ENCODE measurements at regions not wholly inside any gene's neighbourhood (a gene's known extent, or its start where the extent isn't known, plus 50 kb on each side); places are given as distances from the start of the nearest gene placed in this dataset.
"Not testable (repeated sequence)": the region's sequence is repeated elsewhere in the genome, so short reads cannot be mapped to it uniquely, and the experiment has no call there.

GRCh38 chr14:28630100-28630499 is 136.5 kb upstream of the FOXG1 start:
- DNase-seq, result no peak

- no peak for DNase-seq
These were observed 131.2 kb upstream of the FOXG1 start for GRCh38 chr14:28635387-28635786.

- DNase-seq, result not testable (repeated sequence)
These were observed 130.8 kb upstream of the FOXG1 start for GRCh38 chr14:28635816-28636215.

GRCh38 chr14:28641189-28641588 is 125.4 kb upstream of the FOXG1 start:
- not testable (repeated sequence) for DNase-seq

DNA sequence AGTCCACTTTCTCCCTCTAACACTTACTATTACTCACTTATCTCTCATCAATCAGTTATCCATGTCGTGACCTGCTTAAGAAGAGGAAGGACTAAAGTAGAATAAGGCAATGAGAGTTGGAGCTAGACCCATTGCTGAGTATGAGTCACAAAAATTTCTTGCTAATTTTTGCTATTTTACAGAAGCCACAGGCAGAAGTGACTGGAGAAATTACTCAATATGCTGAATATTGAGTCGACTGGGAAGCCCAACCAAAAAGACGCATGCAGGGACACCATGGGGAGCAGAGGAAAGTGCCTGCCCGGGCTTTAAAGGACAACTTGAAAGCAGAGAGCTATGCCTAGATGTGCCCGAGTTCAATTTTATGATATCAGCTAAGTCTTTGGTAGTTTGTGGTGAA is 115.4 kb upstream of the FOXG1 start:
- DNase-seq, result no peak

GRCh38 chr14:28652782-28653181 is 113.8 kb upstream of the FOXG1 start:
- DNase-seq, result no peak

DNA sequence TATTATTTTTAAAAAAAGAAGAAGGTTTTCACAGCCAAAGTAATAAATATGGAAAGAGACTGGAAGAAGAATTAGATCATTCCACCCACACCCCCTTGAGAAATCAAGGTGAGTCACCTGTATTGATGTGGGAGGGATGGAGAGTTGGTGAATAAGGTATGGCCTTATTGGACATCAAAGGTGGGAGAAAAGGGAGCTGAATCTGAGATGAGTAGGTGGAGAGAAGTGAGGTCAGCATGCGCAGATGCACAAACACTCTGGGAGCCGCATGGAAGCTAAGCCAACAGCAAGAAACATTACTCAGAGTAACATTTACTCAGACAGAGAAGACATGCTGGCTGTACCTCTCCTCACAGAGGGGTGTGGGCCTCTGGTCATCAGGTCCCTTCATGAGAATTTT is 113.1 kb upstream of the FOXG1 start:
- DNase-seq, result no peak

DNA sequence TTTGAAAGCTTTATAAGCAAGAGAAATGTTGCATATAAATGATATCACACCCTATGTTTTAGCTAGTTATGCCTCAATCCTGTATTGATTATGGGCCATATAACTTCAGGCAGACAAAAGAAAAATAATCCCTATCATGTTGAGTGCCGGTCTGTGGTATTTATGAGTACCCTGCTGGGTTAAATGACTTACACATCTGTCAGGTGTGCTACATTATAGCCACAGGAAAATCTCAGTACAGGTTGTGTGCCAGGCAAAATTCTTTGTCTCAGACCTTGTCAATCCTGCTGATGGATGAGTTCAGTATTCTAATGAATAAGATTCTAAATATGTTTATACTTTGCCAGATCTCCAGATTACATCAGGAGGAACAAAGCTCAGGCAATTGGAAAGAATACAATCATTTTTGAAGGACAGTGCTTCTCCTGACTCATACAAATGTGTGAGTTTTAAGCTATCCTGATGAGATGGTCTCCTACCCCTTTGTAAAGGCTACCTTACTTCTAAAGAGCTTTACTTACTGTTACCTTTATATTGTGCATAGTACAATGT is 109.8 kb upstream of the FOXG1 start:
- no peak for DNase-seq

GRCh38 chr14:28661171-28661772 is 105.3 kb upstream of the FOXG1 start:
- DNase-seq, result no peak

DNA sequence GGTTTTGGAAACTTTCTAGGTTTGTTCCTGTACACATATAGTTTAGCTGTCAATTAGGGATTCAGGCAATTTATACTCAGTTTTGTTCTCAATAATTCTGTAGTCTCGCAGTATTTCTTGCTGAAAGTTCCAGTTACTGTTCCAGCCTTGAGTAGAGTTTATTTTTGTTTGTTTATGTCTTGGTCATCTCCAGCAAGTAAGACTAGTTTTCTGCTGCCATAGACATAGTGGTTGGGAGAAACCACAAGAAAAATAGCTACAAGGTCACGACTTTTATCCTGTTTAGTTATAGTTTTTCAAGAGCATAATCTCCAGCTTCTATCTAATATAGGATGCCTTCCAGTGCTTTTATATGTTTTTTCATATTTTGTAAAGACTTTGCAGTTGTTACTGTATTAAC is 99.6 kb upstream of the FOXG1 start:
- no peak for DNase-seq

GRCh38 chr14:28671425-28671824 is 95.2 kb upstream of the FOXG1 start:
- no peak for DNase-seq

- no peak for DNase-seq
These were observed 93.5 kb upstream of the FOXG1 start for GRCh38 chr14:28673056-28673455.

DNA sequence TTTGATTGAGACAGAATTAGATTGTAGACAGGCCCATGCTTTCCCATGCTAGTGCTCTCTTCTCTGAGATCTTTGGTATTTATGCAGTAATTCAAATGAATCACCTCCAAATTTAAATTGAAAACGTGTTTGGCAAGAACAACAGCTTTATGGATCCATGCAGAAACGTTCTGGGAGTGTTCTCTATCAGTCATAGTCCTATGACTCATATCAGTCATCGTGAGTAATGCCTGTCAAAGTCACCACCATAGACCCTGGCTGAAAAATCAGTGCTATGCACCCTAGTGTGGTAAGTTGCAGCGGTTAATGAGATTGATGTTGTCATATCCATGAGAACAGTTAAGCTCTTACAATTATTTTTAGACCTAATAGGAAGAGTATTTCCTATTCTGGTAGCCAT is 90.1 kb upstream of the FOXG1 start:
- DNase-seq, result no peak

DNA sequence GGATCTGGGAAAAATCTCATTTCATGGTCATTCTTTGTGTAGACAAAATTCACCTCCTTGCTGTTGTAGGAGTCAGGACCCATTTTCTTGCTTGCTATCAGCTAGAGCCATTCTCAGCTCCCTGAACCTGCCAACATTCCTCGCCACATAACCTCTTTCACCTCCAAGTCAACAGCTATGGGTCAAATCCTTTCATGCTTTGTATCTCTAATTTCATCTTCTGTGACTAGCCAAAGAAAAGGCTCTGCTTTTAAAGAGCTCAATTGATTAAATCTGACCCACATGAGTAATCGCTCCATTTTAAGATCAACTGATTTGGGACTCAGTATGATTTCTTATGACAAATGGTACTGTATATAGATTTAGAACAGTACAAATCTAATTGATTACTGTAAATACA is 89.2 kb upstream of the FOXG1 start:
- no peak for DNase-seq

DNA sequence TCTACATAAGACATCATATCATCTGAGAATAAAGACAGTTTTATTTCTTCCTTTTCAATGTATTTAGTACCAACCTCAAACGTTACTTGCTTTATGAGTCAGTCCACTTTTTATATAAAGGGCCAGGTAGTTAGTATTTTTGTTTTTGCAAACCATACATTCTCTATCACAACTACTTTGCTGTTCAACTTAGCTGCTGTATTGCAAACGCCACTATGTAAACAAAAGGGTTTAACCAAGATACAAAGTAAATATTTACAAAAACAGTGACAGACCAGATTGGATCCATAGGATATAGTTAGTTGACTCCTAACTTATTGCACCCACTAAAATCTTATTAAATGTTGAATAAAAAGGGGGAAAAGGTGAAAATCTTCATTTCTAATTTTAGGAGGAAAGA is 87.7 kb upstream of the FOXG1 start:
- DNase-seq, result no peak

DNA sequence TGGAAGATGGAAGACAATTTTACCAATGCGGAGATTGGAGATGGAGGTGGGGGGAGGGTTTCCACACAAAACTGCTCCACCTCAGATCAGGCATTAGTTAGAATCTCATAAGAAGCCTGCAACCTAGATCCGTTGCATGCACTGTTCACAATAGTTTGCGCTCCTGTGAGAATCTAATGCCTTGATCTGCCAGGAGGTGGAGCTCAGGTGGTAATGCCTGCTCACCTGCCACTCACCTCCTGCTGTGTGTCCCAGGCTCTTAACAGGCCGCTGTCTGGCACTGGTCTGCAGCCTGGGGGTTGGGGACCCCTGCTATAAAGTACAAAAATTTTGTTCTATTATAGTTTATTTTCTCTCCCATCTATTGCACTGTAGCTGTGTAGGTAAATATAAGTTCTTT is 84.9 kb upstream of the FOXG1 start:
- no peak for DNase-seq

DNA sequence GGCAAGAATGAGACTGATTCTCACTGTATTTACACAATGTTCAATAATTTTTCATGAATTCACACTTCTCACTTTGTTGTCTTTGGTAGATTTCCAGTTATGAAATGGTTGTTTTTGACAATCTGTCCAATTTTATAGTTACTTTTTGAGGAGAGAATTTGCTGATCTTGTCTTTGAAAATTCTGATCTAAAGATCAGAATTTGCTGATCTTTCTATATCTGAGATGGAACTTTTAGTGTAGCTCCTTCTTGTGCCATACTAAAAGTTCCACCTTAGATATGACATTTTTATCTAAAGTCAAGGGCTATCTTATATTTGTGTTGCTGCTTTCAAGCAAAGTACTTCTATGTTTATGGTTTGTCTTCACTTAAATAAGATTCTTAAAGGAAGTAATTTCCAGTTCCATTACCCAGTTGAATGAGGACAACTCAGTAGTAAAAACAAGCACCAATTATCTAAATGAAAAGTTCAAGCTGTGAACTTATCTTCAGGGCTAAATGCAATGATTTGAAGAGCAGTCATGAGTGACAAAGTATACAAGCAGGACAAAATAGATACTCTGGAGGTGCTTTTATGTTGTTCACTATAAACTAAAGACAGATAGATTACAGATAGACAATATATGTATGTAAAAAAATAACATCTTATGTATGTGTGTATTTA is 76.4 kb upstream of the FOXG1 start:
- no peak for DNase-seq

- no peak for DNase-seq
These were observed 71.5 kb upstream of the FOXG1 start for GRCh38 chr14:28695109-28695508.

- DNase-seq, result no peak
These were observed 64.9 kb upstream of the FOXG1 start for GRCh38 chr14:28701733-28702132.

DNA sequence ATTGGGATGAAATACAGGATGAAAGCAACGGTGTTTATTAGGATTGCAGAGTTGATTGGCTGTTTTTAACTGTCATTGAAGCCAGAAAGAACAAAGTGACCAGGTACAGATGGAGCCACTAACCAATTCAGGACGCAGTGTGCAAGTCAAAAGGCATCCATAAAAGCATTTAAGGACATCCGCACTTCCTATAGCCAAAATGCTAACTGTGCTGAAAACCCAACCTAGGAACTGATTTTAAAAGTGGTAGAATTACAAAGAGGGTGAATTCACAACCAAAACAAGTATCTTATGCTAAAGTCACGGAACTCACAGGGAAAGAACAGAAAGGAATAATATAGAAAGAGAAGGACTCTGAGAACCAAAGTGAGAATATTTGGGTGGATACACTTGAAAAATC is 63.1 kb upstream of the FOXG1 start:
- DNase-seq, result no peak

GRCh38 chr14:28704153-28704552 is 62.4 kb upstream of the FOXG1 start:
- no peak for DNase-seq

GRCh38 chr14:28707814-28708213 is 58.8 kb upstream of the FOXG1 start:
- no peak for DNase-seq

DNA sequence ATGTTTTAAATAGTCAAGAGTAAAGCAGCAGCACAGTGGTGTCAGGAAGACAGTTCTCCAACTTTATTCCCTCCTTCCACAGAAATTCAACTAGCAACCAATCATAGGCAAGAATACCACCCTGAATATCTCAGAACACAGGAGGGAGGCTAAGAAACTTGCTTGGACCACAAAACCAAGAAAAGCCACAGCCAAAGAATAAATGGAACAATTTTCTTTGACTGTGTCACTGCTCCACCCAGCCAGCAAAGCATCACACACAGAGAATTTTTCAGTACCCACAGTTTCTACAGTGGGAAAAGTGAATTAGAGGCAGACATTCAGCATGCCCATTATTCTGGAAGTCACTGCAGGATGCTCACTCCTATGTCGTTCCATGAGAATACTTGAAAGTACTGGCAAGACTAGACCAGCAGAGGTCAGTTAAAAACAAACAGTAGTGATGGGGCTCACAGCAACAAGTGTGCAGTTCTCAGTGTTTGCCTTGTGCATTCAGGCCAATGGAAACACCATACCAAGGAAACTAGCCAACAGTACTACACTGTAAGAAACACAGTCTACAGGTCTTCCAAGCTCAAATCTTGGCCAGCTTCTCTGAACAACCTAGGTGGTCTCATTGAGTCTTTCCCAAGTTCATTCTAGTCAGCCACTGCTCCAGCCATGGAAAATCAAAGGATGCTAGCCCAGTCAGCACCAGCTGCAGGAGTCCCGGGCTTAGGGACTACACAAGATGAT is 56.8 kb upstream of the FOXG1 start:
- no peak for DNase-seq
